ENCODE measurements at regions not wholly inside any gene's neighbourhood (a gene's known extent, or its start where the extent isn't known, plus 50 kb on each side); places are given as distances from the start of the nearest gene placed in this dataset.
A peak's percentile ranks its signal among the peaks of the same experiment; 100 is the strongest.

GRCh38 chr13:64369121-64369520 is 2861.0 kb downstream of the PCDH9 start:
- DNase-seq (ENCODE audit: low spot score) (no peak), FAIRE-seq (no peak), ATAC-seq (no peak)
- in situ Hi-C loops (cut with HindIII; ENCODE audit: extremely low pct_ligation_motif_present, low pct_unique_long_range_greater_than_20kb) (no loop called here), intact Hi-C loops (cut with micrococcal nuclease; ENCODE audit: unreplicated experiment) (no loop called here)
- TF ChIP-seq ARID4A (CRISPR knock-in tag; IDR thresholded peaks at IDR 0.05; ENCODE audit: borderline replicate concordance) (no peak), ZNF33B (CRISPR knock-in tag; IDR thresholded peaks at IDR 0.05) (no peak), FOXK2 (IDR thresholded peaks at IDR 0.05) (no peak), RAD51 (IDR thresholded peaks at IDR 0.05; ENCODE audit: borderline replicate concordance) (no peak), ZNF547 (CRISPR knock-in tag; IDR thresholded peaks at IDR 0.05) (no peak), THAP8 (CRISPR knock-in tag; IDR thresholded peaks at IDR 0.05; ENCODE audit: borderline replicate concordance) (no peak), CEBPG (CRISPR knock-in tag; IDR thresholded peaks at IDR 0.05) (0 out of 2 replicates have a peak, but pooled peaks have one; percentile 14), ZSCAN29 (CRISPR knock-in tag; conservative IDR thresholded peaks at IDR 0.05) (no peak), KDM2A (CRISPR knock-in tag; IDR thresholded peaks at IDR 0.05; ENCODE audit: borderline replicate concordance, low read depth) (no peak), ZNF441 (CRISPR knock-in tag; IDR thresholded peaks at IDR 0.05; ENCODE audit: borderline replicate concordance) (no peak), ZNF639 (CRISPR knock-in tag; conservative IDR thresholded peaks at IDR 0.05) (no peak), GRHL1 (CRISPR knock-in tag; conservative IDR thresholded peaks at IDR 0.05) (no peak), ZNF34 (CRISPR knock-in tag; IDR thresholded peaks at IDR 0.05; ENCODE audit: borderline replicate concordance) (no peak), CEBPB (IDR thresholded peaks at IDR 0.05; ENCODE audit: borderline replicate concordance, low read depth, low read length) (peak; percentile 84)
- H3K9ac ChIP-seq (ENCODE audit: insufficient read depth, low read depth, low read length) = no peak overlapping the region
- no peak overlapping the region for H2AFZ ChIP-seq (ENCODE audit: low read length)
- no peak overlapping the region for H3K4me3 ChIP-seq (replicated peaks in 1 of 3; ENCODE audit: insufficient read depth in 1 of 3, low read depth in 2 of 3, low read length in 3 of 3)
- H3K27ac ChIP-seq (ENCODE audit: extremely low read length, insufficient read depth, low read length) = no peak overlapping the region
- BruUV-seq (replicated peaks) = no TSS peak
- no peaks in the 10 kb centered on the region for H3K27me3 ChIP-seq (ENCODE audit: control insufficient read depth in 1 of 2, insufficient read depth in 2 of 2, low read length in 2 of 2)
- WGBS (ENCODE audit: low lambda C conversion rate) = 49% methylated on average over 5 of the region's 5 CpGs
- ChIA-PET POLR2A (no interaction called here), CTCF (ENCODE audit: low intra/inter-chr PET ratio, low total read pairs) (no interaction called here)
- H3K4me2 ChIP-seq (ENCODE audit: low read depth, low read length) = no peak overlapping the region
- no peaks in the 10 kb centered on the region for H3K36me3 ChIP-seq (replicated peaks in 1 of 2; ENCODE audit: control insufficient read depth in 1 of 2, insufficient read depth in 2 of 2, low read length in 2 of 2)
- H3K9me3 ChIP-seq (ENCODE audit: low read length) = peaks cover 71% of the 10 kb centered on the region
- H3K4me1 ChIP-seq (ENCODE audit: insufficient read depth, low read length) = no peaks in the 10 kb centered on the region
- no peaks in the 10 kb centered on the region for H4K20me1 ChIP-seq (ENCODE audit: insufficient read depth, low read length)
- H3K79me2 ChIP-seq (ENCODE audit: insufficient read depth, low read length) = no peaks in the 10 kb centered on the region
